ENCODE measurements at regions not wholly inside any gene's neighbourhood (a gene's known extent, or its start where the extent isn't known, plus 50 kb on each side); places are given as distances from the start of the nearest gene placed in this dataset.
"Not testable (repeated sequence)": the region's sequence is repeated elsewhere in the genome, so short reads cannot be mapped to it uniquely, and the experiment has no call there.

DNA sequence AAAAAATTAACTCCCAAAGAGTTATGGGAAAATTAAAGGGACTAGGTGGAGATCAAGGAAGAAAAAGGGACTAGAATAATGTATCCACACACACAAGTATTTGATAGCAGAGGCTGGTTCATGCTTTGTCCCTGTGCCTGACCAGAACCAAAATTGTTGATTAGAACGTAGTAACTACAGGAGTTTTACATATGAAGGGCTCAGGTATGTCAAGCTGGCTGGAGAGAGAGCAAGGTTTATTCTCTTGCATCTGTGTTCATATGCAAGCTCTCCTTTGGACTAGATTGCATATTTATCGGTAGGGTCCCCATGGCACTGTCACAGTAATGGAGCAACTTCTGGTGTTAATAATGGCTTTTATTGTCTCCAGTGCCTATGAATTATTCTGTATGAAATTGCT lies 239.9 kb upstream of the TRPM3 start:
- no peak for DNase-seq

DNA sequence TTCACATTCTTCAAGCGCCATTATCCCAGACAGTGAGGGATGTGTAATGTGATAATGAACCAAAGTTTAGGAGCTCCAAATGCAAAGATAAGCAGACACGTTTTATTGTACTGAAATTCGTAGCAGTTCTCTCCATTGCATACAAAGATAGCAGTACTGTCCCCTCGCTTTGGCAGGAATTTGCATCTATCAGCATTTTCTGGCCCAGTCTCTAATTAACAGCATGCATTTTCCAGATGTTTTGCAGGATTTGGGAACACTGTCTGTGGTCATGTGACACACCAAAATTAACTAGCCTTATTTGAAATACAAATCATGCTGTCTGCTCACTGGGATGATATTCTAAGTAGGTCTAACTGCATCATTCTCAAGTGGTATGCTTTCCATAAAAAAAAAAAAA lies 235.9 kb upstream of the TRPM3 start:
- no peak for DNase-seq

DNA sequence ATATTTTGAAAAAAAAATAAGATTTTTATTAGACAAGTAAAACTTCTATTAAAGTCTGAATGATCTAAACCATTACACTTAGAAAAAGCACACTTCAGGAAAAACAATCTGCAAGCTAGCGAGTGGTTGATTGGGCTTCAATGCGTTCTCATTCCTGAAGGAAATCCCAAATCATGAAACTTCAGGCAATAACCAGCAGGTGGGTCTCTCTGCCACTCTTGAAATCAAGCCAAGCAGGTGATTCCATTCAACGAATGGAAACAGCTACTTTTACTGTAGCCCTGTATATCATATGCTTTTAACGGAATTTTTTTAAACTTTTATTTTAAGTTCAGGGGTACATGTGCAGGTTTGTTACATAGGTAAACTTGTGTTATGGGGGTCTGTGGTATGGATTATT lies 234.5 kb upstream of the TRPM3 start:
- no peak for DNase-seq

GRCh38 chr9:71353720-71354119 lies 232.3 kb upstream of the TRPM3 start:
- no peak for DNase-seq

DNA sequence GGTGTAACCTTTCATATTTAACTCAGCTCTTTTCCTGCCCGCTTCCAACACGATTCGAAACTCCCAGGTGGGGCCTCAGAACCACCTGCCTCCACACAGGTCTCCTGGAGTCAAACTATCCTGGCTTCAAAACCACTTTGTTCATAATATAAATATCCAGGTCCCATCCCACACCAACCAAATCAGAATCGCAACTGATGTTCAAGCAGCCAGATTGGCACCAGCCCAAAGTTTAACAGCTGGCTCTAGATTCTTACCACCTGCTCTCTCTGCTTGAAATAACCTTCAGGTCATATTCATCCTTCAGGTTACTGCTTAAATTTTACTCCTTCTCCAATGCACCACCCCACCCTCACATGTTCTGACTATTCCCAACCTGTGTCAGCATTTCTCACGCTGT lies 231.4 kb upstream of the TRPM3 start:
- DNase-seq, result no peak

GRCh38 chr9:71349218-71349617 lies 227.8 kb upstream of the TRPM3 start:
- DNase-seq, result no peak

- DNase-seq, result no peak
These were observed 211.9 kb upstream of the TRPM3 start for GRCh38 chr9:71333321-71333720.

- DNase-seq, result no peak
These were observed 210.2 kb upstream of the TRPM3 start for GRCh38 chr9:71331603-71332002.

DNA sequence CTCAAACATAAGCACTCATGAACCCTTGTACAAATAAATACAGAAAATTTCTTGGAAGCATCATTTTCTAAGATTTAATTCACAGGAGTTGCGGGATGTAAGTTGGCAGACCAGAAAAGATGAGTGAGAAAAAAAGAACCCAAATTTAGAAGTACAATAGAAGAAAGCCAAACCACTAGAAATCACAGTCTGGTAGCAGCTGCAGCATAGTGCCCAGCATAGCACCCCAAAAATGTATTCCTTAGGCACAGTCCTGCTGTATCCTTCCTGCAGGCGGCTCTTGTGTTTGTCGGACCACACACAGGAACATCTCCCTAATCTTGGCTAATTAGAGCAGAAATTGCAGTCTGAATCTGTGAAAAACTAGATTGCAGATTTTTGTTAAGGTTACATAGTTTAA lies 208.5 kb upstream of the TRPM3 start:
- DNase-seq, result no peak

GRCh38 chr9:71326360-71326759 lies 204.9 kb upstream of the TRPM3 start:
- no peak for DNase-seq

DNA sequence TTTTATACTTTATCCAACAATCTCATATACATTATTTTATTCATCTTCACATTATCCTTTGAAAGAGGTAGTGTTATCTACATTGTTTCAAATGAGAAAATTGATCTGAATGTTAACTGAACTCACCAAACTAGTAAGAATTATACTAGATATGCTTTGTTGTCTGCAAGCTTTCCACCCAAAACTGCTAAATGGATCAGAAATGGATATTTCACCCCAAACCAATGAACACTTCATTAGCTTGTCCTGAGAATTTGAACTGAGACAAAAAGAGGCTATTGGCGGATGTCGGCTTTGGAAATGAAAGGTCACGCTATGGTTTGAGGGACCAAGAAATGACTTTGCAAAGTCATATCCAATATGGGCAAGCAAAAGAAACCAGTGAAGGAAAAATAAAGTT lies 201.9 kb upstream of the TRPM3 start:
- DNase-seq, result no peak

DNA sequence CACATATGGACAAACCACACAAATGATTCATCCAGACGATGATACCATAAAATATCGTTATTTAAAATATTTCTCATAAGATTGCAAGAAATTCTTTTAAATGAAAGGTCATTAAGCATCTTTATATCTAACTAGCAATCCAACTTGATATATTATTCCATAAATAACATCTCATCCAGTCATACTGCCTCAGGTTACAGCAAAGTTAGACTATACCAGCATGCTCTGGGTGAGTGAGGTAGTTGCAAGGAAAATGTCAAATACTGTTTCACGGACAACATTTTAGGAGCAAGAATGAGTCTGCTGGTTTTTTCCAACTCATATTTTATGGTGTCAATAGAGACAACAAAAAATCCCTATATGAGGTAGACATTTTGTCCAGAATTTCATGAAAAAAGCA lies 200.9 kb upstream of the TRPM3 start:
- DNase-seq, result no peak

DNA sequence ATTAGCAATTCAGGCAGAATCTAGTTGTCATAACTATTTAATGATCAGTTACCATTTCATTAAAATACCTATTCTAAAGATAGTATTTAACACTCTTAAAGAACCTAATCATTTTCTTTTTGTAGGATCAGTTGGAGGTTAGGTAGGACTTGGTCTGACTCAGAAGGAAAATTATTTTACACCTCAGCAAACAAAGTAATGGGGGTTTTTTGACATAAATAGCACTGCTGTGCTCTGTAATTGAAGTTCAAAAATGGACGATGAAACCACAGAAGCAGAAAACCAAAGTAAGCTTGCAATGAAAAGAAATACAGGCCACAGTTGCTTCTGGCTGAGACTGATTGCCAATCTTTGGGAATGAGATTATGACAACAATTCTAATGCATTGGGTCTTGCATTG lies 187.0 kb upstream of the TRPM3 start:
- no peak for DNase-seq

GRCh38 chr9:71306134-71306533 lies 184.7 kb upstream of the TRPM3 start:
- no peak for DNase-seq

DNA sequence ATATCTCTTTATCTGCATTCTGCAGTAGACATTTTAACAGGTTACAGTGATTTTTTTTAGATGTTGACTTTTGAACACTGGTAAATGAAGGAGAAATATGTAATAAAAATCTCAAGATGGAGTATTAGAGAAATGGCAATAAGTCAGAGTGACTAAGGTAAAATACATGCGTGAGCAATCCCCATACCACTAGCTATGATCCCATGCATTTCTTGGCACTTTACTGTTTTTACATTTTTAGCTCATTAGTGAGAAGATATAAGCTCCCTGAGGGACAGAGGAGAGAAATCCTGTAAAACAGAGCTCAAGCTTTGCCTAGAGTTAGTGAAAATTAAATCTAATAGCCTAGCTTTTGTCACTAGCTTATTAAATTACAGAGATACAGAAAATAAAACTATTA lies 181.9 kb upstream of the TRPM3 start:
- no peak for DNase-seq

- no peak for DNase-seq
These were observed 181.4 kb upstream of the TRPM3 start for GRCh38 chr9:71302776-71303175.

DNA sequence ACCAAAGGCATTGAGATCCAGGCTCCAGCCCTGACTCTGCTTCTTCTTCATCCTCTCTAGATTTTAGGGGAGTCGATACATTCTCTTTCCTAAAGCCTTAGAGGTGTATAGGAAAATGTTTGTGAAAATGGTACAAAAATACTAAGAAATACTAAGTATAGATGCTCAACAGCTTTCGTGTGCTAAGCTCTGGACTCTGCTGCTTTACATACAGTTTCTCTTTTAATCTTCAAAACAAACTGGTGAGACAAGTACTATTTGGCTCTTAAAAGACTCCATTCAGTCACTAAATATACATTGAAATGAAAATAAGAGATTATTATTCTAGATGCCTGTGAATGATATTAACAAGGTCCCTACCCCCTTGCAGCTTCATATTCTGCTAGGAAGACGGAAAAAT lies 174.5 kb upstream of the TRPM3 start:
- DNase-seq, result no peak

DNA sequence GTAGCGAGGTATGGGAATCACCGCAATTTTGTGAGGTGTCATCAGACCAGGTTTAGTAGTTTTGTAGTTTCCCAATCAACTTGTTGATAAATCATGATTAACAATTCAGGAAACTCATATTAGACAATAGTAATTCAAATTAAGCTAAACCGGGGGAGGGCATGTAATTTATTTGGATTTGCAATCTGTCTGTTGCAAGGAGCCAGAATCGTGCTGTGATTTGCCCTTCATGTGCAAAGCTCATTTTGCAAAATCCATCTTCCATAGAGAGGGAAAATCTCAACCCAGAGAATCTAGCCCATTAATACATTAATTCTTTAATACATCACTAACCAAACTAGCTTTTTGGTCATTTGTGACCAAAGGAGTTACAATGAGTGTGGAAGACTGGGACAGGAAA lies 164.7 kb upstream of the TRPM3 start:
- DNase-seq, result no peak

DNA sequence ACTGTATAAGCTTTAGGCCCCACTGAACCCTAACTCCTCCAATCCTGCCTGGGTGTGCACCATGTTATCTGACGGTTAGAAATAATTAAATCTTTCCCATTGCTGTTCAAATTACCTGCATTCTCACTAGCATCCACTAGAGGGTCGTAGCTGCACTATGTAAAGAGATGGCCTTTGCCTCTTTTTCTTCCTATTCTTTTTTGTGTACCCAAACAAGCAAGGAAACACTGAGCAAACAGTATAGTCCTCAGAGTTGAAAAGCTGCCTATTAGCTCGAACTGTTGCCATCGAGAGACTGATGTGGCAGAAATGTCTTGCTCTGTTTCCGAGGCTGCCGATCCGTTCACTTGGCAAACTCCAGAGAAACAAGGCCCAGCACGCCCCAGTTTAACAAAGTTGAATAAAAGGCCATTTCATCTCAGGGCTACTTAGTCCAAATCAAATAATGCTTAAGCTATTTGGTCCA lies 163.8 kb upstream of the TRPM3 start:
- DNase-seq, result peak in 1 of 2 experiments; percentile 2

GRCh38 chr9:71282116-71282515 lies 160.7 kb upstream of the TRPM3 start:
- not testable (repeated sequence) for DNase-seq

DNA sequence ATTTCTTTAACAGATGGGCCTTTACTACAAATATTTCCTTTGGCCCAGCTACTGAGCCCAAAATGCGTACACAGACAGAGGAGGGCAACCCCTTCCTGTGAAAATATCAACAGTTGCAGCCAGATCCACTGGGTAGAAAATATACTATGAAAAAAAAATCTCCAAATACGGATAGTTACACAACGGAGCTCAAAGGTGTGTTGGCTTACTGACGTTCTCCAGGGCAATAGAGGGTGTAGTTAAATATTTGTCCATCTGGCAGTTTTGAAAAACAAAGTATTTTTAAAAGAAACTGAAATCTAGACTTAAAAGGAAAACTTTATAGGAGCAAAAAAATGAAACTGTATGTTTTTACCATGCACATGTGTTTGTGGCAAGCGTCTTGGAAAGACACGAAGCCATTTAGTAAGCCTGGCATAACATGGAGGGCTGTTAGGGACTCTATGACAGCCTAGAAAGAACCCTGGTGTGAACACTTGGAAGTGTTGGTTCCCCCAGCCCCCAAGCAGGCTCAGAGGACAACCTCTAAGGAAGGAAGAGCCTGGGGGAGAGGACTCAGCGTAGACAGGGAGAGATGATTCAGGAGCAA lies 157.8 kb upstream of the TRPM3 start:
- no peak for DNase-seq

DNA sequence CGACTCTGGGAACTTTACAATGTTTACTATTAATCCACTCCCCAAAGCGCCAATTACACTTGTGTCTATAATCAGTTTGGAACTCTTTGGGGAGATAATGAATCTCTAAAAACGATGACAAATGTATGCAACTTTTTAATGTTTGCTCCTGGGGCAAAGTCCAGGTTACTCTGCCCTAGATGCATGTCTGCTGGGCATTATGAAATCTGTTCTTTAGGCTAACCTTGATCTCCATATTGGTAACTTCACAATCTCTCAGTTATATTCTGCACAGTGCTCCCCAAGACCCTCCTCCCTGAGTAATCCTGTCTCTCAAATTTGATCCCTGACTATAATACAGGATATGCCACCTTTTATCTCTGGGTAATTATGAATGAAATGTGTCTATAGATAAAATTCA lies 152.2 kb upstream of the TRPM3 start:
- no peak for DNase-seq

DNA sequence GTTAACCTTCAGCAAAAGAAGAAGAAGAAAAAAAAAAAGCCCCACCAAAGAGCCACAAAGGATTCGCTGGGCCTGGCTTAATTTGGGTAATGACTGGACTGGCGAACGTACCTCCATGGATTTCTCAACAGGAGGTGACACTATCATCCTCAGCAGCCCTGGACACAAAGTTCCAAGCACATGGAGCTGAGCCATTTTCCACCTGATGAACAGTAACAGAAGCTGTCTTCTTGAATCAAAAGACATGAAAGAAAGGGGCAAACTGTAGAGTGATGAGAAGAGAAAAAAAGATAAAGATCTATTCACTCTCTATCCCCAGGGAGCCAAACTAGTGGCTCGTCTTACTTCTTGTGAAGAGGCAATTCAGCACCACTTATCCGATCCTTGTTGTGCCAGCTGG lies 150.2 kb upstream of the TRPM3 start:
- no peak for DNase-seq

DNA sequence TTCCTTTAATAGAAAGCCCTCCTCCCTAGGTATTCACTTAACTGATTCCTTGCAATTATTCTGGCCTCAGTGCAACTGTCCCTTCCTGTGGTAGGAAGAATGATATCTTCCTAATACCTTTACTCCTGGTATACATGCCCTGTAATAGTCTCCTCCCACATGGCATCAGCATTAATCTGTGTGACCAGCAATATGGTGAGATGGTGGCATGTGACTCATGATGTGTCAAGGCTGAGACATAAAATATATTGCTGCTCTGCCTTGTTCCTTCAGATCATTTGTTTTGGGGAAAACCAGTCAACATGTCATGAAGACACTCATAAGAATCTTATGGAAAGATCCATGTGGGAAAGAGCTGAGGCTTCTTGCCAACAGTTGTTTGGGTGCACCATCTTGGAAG lies 149.1 kb upstream of the TRPM3 start:
- DNase-seq, result no peak

GRCh38 chr9:71269859-71270258 lies 148.4 kb upstream of the TRPM3 start:
- no peak for DNase-seq
